Fibroblast of skin of left biceps (primary cell): ENCODE measurements at regions not wholly inside any gene's neighbourhood (a gene's known extent, or its start where the extent isn't known, plus 50 kb on each side); places are given as distances from the start of the nearest gene placed in this dataset.

ENCODE experiments used
- DNase-seq, 2 experiments: peaks; one replicate each; pipeline ENCODE4 v3.0.0-alpha.2; 2013; ENCODE audit warnings: low read depth in 2 of 2

DNA sequence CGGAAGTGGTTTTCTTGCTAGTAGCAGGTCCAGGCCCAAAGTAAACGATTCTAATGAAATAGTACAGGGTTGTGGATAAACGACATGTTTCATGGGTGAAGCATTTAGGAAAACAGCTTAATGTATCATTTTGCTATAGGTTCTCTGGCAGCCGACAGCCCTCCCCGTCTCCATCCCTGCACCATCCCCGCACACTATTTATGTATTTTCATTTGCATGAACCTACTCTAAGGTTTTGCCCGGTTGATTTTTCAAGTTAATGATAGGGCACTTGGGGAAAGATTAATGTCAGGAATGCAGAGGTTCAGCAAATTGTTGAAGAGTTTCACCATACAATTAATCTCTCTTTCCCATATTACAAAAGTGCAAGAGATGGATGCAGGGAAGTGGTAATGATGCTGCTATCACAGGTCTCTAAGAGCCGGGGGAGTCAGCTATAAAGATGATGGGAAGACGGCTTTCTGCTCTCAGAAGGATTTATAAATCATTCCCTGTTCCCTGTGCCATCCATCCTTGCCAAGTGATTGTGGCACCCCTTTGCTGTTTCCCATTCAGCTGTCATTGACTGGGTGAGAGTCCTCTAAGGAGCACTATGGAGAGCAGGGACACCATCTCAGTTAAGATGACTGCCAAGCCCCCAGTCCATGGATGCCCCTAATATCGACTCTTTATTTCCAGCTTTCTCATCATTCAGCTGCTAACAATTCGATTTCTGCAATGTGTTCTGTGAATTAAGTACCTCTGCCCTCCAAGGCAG lies 186.3 kb downstream of the IRS2 start:
- DNase-seq = no peak

DNA sequence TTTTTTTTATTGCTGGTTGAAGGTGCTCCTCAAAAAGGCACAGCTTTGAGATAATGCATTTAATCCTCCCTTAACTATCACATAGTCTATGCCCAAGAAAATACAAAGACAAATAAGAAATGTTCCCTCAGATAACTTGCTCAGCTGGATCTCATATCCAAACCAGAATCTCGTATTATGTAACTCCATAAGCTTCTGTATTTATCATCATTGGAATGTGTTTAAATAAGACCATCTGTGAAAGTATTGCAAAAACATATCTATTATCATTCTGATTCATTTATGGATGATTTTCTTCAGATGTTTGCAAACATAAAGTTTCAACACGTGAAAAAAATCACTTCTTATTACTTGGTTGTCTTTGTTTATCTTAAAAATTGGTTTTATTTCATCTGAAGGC lies 190.9 kb downstream of the IRS2 start:
- peak; percentile 65 to 73 for DNase-seq

DNA sequence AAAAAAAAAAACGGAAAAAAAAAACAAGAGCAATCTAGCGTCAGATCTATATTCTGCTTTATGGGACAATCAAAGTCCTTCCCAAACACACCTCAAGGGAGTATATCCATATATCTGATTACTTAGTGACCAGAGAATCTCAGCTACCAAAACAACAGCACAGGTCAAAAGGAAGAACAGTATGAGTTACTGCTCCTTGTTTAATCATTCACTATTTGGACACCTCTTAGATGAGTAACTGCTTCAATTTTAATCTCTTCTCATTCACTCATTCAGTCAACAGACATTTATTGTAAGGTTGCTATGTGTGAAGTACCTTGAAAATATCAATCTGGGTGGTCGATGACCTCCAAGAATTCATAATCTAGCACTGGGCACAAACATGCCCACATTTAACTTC lies 193.2 kb downstream of the IRS2 start:
- DNase-seq = no peak

DNA sequence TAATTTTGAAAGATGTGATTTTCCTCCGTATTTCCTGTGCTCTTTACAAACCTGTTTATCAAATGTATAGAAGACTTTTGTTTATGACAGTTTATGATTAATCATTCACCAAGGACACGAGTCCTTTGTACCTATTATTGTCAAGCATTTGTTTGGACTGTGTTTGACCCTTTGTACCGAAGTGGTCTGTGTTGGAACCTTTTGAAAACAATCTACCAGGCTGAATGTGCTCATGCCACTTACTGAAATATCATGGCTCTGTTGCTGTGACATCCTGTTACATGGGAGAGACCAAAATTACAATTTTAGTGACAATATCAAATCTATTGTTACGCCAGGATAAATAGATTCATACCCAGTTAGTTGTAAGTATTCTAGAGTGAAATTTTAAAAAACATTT lies 193.6 kb downstream of the IRS2 start:
- DNase-seq = no peak

DNA sequence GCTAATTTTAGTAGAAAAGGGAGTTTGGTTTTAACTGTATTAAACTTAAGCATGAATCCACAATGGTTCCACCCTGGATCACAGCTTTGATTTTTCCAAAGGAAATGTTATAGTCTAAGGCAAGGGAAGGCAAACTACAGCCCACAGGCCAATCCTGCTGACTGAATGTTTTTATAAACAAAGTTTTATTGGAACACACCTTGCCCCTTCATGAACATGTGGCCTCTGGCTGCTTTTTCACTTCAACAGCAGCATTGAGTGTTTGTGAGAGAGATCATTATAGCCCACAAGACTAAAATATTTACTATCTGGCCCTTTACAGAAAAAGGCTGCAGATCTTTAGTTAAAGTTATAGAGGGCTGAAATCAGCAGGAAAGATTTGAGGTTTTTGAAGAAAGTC lies 198.7 kb downstream of the IRS2 start:
- DNase-seq = no peak

DNA sequence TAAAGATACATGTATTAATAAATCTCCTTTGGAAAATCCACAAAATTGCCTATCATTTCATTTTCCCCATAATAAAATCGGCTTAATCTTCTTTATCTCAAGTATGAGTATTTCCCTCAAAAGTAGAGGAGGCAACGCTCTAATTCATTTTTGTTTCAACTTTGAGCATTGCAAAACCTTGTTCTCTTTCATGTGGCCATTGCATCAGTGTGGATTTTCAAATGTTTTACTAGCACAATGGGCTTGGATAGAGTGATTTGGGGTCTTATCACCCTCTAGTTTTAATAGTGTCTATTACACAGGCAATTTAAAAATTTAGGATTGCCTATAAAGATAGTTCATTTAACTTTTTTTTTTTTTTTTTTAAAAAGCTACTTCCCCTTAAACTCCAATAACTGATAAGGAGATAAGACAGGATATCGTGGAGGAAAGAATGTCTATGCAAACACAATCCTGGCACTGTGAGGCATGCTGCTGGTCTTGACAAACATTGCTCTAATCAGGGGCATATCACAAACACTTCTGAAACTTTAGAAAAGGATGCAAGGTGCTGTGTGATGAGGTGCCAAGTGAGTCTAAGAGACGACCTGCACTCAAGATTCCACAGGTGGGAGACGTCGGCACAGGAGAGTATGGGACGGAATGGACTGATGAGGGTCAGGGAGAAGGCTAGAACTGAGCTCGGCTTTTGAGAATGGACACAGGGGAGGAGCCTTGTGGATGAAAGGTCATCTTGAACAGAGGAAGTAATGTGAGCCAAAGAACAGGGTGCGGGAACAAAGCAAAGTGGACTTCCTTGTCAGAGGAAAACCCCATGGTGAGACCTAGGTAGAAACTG lies 199.7 kb downstream of the IRS2 start:
- DNase-seq = no peak

DNA sequence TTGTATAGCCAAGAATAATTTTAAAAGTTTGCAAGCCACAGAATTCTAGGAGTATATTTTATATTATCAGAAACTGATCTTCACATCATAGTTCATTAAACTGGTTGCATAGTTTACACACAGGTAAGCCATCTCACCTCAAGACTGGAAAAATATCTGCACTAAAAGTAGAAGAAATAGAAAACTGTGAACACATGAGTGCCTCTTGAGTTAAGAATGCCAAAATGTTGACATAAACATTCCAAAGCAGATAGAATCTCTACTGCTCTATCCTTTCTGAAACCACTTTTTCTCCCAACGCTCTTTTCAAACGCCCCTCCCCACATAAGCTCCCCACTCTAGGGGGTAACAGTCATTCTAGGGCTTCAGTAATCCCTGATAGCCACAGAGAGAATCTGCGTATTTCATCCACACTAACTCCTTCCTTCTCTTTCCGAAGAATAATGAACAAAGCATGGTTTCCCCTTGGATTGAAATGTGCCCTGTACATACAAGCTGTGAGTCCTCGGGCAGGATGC lies 201.5 kb downstream of the IRS2 start:
- DNase-seq = no peak

DNA sequence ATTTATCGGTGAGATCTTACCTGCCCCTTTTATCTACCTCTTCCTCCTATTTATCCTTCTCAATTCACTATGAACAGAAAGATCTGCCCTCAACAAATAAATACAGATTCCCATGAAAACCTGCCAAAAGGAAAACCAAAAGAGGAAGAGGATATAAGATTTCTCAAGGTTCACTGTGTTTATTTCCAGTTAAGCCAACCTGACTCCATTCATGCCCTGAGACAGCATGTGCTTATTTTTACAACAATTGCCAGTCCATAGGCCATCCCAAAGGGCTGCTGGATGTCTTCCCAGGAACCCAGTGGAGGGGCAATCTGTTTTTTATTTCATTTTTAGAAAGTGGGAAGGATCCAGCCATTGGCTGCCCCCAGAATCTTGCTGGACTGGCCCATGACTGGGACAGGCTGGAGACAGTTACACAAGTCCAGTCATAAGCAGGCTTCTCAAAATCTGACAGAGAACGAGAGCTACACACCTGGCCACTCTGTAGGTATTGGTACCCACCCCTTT lies 209.1 kb downstream of the IRS2 start:
- no peak for DNase-seq

DNA sequence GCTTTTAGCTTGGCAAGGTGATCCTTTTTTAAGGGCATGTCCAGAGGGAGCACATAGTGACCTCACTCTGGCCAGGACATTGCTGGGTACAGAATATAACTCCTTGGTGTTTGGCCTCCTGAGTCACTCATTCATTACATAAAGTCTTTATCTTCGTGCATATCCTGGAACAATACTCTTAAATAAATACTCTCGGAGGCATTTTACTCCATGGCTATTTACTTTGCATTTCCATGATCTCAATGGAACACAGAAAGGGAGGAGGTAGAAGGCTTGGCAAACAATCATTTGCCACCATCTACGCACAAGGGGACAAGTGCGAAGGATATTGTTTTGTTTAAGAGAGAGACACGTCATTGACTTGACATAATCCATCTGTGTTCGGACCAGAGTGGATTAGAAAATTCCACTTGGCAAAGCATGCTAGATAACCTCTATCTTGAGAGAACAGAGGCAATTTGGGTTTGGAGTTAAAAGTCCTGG lies 210.0 kb downstream of the IRS2 start:
- no peak for DNase-seq

DNA sequence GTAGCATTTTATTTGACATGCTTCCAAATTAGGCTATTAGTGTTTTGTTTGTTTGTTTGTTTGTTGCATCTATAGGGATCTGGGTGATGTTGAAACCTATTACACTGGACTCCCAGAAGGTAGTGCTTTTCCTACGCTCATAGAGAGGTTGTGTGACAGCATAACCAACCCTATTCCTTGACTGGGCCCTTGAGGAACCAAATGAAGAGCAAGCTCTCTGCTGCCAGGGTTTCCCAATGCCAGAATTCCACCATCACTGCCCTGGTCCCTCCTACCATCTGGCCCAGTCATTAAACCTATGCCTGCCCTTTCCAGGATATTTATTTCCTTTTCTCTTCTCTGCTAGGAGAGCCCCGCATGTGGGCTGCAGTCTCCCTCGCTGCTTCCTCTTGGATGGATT lies 210.6 kb downstream of the IRS2 start:
- DNase-seq = no peak

DNA sequence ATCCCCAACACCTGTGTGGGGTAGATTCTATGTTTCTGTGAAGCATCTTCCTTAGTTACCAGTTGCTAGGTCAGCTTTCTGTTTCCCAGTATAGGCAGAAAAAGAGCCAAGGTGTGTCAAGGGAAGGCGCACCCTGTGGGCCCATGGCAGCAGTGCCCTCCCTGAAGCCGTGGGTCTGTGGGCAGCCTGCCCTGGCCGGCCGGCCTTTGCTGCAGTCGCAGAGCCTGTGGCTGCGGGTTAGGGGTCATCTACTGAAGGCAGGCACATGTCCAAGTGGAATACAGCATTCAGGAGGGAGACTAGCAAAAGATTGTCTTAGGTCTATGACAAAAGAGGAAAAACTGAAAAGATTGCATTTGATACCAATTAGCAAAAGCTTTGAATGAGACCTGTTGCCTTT lies 214.0 kb downstream of the IRS2 start:
- DNase-seq = no peak

DNA sequence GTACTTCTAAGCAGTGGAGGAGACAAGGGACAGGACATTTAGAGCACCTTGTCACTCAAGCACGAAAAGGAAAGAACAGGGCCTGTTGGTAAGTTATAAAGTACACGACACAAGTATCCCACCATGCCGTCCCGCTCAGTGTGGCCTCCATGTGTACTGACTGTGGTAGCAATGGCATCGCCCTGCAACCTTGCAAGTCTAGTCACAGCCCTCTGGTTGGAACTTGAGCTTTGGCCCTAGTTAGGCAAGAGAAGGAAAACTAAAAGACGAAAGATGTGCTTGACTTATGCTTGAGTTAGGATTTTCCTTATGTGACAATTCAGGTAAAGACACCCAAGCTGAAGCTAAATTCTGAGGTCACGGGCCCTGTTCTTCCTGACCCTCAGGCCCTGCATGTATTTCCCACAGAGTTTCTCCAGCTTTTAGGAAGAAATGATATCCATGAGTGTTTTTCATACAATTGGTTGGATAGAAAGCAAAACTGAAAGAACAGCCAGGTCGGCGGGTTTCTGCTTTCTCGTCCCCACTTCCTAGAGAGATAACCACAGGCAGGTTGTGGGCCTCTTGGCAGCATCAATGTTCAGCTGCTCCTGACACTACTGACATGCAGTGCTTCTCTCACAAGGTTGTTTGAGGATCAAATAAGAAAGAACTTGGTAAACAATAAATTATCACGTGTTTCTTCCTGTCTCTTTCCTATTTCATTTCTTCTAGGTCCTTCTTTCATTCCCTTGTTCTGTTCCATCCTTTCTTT lies 216.2 kb downstream of the IRS2 start:
- DNase-seq = no peak

DNA sequence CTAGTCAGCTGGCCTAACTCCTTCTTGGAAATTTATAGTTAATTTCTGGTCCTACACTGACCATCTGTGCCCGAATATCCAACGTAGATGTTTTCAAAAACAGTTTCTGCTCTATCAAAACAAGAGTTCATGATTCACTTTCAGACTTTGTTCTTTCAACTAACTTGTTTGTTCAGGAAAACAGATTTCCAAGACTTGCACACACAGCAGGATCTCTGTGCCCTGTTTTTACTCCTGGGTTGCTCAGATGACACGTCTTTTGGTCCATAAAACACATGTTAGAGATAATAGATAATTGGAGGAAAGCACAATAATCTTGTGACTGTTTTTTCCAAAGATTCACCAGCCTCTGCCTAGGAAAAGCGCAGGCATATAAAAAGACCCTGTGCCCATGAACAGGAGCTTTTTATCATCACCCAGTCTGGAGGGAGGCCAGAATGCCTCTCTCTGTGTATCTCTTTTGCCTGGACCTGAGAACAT lies 218.0 kb downstream of the IRS2 start:
- no peak for DNase-seq

DNA sequence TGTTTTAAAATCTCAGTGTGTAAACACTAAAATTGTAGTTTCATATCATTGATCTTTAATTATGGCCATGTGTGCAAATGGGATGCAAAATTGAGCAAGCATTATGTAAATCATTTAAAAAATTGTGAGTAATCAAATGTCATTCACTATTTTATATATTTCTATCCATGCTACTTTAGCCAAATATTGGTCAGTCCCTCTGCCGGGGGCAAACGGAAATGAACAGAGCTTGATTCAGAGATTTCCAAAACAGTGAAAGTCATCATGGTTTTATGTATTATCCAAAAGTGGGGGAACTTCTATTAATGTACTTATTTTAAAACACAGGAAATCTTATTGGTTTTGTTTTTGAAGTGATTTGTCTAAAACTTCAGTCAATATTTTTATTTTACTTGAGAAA lies 219.1 kb downstream of the IRS2 start:
- no peak for DNase-seq

DNA sequence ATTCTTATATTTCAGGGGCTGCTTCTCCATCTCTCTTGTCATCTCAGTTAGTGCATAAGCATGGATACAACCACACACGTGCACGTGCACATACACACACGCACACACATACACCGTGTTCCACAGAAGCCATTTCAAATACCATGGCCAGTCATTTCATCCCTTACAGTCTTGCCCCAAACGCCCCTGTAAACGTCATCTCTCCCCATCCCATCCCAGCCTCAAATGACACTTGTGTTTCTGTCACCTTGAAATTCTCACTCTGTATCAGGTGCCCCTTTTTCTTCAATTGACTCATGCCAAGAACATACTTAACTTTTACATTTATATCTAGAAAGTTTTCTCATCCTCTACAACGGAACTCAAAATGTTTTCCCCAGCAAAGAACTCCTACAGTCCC lies 220.5 kb downstream of the IRS2 start:
- no peak for DNase-seq

DNA sequence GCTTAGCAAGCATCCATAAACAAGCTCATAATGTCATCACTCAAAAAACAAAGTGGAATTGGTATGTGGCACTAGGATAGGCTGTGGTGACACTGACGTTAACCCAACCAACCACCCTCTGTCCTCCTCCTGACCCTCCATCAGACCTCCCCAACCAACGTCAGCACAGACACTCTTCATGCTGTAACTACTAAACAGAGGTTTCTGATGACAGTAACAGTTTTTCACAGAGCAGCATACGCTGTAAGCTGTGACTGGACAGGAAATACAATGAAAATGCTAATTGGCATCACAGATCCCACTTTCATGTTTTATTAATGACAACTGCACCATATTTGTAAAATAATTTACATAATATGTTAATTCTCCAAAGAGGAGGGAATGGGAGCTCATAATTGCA lies 238.0 kb downstream of the IRS2 start:
- no peak for DNase-seq

DNA sequence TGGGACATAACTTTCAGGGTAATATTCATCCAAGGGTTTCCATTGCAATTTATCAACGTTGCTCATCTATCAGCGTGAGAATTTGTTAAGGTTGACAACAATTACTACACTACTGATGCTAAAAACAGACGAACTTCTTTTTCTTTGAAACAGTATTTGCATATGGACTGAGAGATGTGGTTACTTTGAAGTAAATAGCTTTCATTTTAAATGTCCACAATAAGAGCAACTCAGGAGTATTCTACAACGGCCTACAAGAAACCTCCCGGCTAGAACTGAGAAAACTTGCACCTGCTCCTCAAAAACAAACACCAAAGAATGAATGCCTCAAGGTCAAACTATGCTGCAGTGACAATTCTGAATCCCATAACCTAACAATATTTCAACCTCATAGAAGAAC lies 238.4 kb downstream of the IRS2 start:
- no peak for DNase-seq

DNA sequence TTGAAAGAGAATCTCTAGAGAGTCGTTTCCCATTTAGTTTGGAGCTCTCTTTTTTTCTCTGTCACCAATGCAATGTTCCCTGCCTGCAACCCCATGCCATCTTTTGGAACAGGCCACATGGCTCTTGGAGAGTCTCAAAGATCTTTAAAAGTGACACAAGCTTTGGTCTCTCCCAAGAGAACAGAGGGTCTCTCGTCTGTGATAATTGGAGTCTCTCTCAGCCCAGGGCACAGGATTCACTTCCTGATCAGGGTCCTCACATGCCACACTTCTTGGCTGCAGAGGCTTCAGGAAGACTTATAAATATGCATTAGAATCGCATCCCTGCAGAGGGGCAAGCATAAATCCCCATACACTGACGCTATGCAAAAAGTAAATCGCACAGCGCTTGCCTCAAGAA lies 240.5 kb downstream of the IRS2 start:
- DNase-seq = no peak

DNA sequence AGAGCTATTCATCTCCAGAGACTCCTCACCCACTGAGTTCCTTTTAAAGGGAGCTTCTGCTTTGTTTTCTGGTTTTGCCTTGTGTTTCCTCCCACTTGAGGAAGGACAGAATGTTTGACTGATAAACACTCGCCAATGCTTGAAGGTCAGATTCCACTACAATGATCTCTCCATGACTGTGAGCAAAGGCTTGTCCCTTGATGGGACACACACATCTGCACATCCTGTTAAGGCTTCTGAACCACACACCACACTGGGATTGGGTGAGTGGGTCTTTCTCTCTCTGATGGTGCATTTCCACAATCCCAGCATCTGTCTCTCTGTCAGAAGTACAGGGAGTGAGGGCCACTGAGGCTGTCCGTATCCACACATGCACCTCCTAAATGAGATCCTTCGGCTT lies 245.3 kb downstream of the IRS2 start:
- no peak for DNase-seq

DNA sequence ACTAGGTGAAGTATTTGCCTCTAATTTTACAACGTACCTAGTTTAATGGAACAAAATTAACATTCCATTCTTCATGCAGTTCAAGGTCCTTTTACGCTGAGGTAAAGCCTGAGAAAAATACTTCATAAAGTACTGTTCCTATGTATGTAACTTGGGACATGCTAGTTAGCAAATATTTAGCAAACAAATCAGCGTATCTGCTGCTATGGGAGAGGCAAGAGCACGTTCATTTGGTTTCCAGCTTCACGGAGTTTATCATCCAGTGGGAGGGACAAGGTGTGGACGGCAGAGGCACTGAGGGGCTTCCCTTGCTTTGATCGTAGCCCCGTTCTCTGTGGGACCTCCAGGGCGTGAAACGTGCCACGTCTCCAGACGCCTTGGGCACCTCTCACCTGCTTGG lies 248.8 kb downstream of the IRS2 start:
- DNase-seq = no peak

DNA sequence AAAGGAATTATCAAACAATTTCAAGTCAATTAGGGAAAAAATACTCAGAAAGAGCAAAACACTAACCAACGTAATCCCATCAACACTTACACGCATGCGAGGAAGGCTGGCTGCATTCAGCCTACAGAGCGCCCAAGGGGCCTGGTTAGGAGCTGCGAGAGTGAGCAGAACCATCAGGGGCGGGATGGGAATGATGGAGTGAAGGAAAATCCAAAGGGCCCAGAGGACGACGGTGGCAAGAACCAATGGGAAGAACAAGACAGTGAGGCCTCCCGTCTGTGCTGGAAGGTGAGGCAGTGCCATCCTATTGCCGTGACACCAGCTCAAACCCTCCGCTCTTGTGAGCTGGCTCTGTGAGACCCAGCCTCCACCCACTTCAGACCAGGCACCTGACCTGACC lies 253.0 kb downstream of the IRS2 start:
- DNase-seq = no peak

DNA sequence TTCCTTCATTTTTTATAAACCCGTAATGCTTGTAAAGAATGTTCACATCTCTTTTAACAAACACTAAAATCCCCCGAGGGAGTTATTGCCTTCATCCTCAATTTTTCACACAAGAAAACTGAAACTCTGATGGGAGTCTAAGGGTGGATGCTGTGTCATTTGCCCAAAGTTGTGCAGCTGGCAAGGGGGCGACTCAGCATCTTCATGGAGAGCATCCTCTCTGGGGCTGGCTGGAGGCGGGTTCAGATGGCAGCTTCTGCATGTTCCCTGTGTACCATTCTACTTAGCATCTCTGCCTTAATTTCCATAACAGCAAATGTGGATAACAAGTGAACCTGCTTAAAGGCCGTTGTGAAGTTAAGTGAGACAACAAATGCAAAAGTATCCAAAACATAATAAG lies 256.4 kb downstream of the IRS2 start:
- no peak for DNase-seq
